DOHH2 (cell line): ENCODE measurements at regions not wholly inside any gene's neighbourhood (a gene's known extent, or its start where the extent isn't known, plus 50 kb on each side); places are given as distances from the start of the nearest gene placed in this dataset.
"Not testable (repeated sequence)": the region's sequence is repeated elsewhere in the genome, so short reads cannot be mapped to it uniquely, and the experiment has no call there.

Experiments used
- CTCF ChIP-seq: fragments of 200-600 bp; sonication (generic); IDR thresholded peaks from one replicate; pipeline ENCODE4 v1.5.1; 2014; ENCODE audit warnings: antibody characterized with exemption, mild to moderate bottlenecking, low read depth, low read length; ENCODE audit not compliant: poor library complexity, severe bottlenecking
- EZH2phosphoT487 ChIP-seq: fragments of 200-600 bp; sonication (generic); IDR thresholded peaks from 2 replicates; pipeline ENCODE4 v1.6.1; 2017; ENCODE audit warnings: borderline replicate concordance, mild to moderate bottlenecking, antibody characterized with exemption, low read length, moderate library complexity, mixed read lengths

- TF ChIP-seq CTCF, EZH2phosphoT487: not testable (repeated sequence)
These were observed 100.9 kb upstream of the ALKAL2 start for GRCh38 chr2:388752-389151.
